GM19035 (cell line): ENCODE measurements at regions not wholly inside any gene's neighbourhood (a gene's known extent, or its start where the extent isn't known, plus 50 kb on each side); places are given as distances from the start of the nearest gene placed in this dataset.

Experiments
- ATAC-seq: cut with Tn5 transposase; IDR thresholded peaks from one replicate; pipeline ENCODE4 v1.9.1; 2021; ENCODE audit not compliant: unreplicated experiment

DNA sequence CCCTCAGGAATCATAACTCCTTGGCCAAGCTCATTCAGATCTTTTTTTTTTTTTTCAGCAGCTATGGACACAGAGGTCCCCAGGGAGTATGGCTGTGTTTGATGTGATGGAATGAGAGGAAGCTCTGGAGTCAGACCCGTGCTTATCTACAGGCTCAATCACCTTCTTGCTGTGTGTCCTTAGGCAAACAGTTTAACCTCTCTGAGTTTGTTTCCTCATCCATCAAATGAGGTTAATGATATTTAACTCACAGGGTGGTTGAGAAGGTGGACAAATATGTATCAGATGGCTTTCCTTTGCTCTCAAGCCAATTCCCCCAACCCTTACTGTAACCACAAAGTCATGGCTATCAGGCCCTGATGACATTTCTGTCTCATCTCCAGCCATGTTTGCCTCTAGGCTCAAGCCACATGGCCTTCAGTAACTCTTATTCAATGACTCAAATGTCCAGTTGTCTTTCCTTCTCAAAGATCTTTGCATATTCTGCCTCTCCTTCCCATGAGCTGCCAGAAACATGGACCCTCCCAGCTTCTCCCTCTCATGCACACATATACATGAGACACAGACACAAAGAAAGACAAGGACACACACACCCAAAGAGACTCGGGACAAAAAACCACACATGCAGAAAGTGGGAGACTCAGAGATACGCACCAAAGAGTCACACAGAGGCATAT is 303.5 kb upstream of the KAZN start:
- ATAC-seq, result no peak

DNA sequence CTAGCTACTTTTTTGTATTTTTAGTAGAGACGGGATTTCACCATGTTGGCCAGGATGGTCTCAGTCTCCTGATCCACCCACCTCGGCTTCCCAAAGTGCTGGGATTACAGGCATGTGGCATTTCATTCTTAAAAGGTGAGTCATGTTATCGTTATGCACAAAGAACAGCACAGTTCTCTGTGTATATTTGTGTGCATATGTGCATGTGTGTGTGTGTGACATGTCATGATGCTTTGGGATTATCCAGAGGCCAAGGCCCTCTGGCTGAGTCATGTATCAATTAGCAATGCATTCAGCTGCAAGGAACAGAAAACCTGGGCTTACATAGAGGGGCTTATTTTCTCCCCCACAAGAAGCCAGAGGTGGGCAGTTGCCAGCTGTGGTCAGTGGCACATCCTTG is 301.7 kb upstream of the KAZN start:
- ATAC-seq, result no peak

GRCh38 chr1:14297356-14297755 is 301.1 kb upstream of the KAZN start:
- ATAC-seq, result no peak

GRCh38 chr1:14298806-14299205 is 299.7 kb upstream of the KAZN start:
- ATAC-seq, result no peak

DNA sequence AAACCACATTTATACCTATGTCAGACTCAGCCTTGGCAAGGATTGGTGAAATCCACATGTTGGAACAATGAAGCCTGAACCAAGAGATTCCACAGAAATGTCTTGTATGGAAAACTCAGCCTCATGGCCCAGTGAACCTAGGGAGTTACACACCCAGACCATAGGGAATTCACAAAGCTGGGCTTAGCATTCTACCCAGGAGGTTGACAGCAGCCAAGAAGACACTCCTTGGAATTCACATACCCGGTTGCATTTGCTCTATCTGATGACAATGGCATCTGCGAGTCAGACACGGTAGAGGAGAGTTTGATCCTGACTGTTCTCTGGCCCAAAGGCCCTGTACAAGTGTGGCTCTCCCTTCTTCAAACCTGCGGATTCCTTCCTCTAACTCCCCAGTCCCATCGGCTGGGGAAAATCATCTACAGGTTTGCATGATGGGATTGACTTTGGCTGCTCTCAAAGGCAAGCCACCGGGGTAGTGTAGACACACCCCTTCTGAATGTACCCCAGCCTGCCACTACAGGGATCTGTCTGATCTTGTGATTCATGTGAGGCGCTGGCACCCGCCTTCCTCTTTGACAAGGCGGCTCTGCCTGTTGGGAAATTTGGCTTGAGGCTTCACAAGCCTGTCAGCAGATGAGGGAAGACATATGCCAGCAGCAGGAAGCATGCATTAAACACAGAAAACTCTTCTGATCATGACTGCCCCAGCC is 297.3 kb upstream of the KAZN start:
- no peak for ATAC-seq

GRCh38 chr1:14301704-14302024 is 296.8 kb upstream of the KAZN start:
- no peak for ATAC-seq

GRCh38 chr1:14302025-14302424 is 296.5 kb upstream of the KAZN start:
- no peak for ATAC-seq

GRCh38 chr1:14303011-14303410 is 295.5 kb upstream of the KAZN start:
- ATAC-seq, result no peak

GRCh38 chr1:14304381-14304865 is 294.1 kb upstream of the KAZN start:
- ATAC-seq, result no peak

DNA sequence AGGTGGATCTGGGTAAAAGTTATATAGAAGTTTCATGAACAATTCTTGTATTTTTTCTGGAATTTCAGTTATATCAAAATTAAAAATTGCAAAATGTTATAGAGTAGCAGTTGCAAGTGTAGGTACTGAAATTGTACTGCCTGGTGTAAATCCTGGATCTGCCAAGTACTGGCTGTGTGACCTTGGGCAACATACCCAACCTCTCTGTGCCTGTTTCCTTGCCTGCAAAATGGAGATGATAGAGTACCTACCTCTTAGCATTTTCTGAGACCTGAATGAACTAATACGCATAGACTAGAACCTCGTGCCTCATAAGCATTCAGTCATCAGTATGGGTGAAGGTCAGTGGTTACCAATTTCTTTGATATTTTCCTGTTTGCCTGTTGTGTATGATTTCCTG is 290.0 kb upstream of the KAZN start:
- no peak for ATAC-seq

DNA sequence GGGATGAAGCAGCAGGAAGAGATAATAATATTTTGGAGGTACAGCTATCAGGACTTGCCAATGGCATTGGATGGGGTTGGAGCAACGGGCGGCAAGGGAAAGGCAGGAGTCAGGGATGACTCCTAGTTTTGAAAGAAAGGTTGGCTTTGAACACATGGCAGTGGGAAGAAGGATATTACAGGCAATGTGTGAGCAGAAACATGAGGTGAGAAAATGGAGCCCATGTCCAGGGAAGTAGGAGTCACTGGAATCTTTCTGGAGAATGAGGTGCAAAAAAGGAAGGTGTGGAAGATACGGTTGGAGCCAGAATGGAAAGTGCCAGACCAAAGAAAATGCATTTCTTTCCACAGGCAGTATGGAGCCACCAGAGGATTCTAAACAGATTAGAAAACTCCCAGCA is 288.5 kb upstream of the KAZN start:
- no peak for ATAC-seq

- no peak for ATAC-seq
Measured at GRCh38 chr1:14310476-14310875, 288.0 kb upstream of the KAZN start.

DNA sequence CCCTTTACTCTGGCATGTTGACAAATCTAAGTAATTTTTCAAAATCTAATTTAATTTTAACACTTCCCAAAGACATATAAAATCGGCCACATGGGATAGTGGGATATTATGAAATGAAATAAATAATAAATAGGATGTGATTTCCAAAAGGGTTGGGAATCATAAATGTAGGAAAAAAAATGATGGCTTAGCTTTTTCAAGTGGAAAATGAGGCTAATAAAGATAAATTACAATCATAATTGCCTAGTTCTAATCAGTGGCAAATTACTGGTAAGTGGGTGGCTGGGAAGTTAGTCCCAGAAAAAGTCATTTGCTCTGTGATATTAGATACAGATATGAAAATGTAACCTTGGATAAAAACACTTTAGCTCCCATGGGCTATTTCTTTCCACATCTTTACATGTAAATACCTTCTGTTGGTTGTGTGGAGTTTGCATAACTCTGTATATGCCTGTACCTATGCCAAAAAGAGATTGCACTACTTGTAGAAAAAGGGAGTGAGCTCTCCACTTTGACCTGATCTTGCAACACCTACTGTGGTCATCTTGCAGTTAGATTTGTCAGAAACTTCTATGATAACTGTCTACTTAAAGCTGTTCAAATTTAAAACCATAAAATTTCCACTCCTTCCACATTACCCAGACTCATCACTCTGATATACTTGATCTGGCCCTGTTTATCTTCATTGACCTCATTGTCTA is 284.6 kb upstream of the KAZN start:
- ATAC-seq, result no peak

DNA sequence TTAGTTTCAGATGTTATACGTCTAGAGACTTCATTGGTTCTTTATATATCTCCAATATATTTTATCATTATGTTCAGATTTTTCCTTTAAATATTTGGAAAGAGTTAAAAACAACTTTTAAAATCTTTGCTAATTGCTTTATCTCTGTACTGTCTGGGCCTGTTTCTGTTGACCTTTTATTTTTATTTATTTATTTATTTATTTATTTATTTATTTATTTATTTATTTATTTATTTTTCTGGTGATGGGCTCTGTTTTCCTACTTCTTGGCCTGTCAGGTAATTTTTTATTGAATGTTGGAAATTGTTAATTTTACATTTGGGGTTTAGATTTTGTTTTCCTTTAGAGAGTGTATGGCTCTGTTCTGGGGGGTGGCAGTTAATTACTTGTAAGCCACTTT is 279.7 kb upstream of the KAZN start:
- ATAC-seq, result no peak

DNA sequence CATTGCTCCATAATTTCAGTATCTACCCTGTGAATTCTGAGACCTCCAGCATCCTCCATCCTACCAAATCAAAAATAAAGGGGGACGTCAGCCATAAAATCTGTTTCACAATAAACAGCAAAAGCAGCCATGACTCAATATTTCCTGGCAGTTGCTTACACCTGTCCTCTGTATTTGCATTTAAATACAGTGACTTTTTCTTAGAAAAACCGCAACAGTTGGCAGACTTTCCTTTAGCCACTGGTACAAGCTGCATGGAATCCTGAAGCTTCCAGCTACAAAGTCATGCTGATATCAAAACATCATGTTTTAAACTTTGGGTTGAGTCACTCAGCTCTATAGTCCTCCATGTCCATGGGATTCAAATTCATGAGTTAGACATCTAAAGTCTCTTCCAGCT is 278.0 kb upstream of the KAZN start:
- ATAC-seq, result no peak

GRCh38 chr1:14320986-14321385 is 277.5 kb upstream of the KAZN start:
- no peak for ATAC-seq

GRCh38 chr1:14321422-14321821 is 277.1 kb upstream of the KAZN start:
- no peak for ATAC-seq

- no peak for ATAC-seq
Measured at GRCh38 chr1:14323568-14324247, 274.8 kb upstream of the KAZN start.

DNA sequence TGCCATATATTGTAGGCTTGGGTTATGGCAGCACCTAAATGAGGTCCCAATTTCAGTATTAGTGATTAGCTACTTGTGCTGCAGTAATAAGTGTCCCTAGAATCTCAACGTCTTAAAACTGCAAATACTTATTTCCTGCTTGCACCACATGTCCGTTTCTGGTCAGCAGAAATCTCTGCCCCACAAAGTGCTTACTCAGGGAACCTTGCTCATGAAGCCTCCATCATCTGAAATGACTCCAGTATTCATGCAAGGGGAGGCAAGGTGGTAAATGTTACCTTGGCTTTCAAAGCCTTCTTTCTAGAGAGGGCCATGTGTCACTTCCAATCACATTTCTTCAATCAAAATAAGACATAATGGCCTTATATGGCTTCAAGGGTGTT is 274.2 kb upstream of the KAZN start:
- no peak for ATAC-seq

DNA sequence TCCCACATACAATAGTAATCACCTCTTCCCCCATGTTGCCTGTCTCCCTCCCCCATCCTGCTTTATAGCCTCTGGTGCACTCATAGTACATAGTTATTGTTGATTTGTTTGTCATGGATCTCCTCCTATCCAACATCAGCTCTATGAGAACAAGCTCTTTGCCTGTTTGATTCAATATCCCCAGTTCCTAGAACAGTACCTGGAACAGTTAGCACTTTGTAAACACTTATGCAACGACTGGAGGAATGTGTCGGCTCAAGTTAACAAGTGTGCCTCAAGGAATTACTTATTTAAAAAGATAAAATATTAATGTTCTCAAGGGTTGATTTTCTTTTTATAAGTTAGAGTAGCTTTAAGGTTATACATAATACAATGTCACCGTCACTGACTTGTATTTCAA is 271.6 kb upstream of the KAZN start:
- no peak for ATAC-seq

GRCh38 chr1:14328685-14329084 is 269.8 kb upstream of the KAZN start:
- no peak for ATAC-seq

GRCh38 chr1:14332158-14332557 is 266.3 kb upstream of the KAZN start:
- no peak for ATAC-seq
